Muscle layer of duodenum (tissue), 2 donors: ENCODE measurements at regions not wholly inside any gene's neighbourhood (a gene's known extent, or its start where the extent isn't known, plus 50 kb on each side); places are given as distances from the start of the nearest gene placed in this dataset.
"Not testable (repeated sequence)": the region's sequence is repeated elsewhere in the genome, so short reads cannot be mapped to it uniquely, and the experiment has no call there.

Source experiments
- H3K27ac ChIP-seq: one replicate; pipeline ENCODE4 v1.7.0; 2013; ENCODE audit warnings: mild to moderate bottlenecking, low read length
- H3K27me3 ChIP-seq: one replicate; pipeline ENCODE4 v1.7.0; 2013; ENCODE audit warnings: low read depth, mild to moderate bottlenecking, control low read depth, low read length
- H3K36me3 ChIP-seq, 2 donors: one replicate each; pipeline ENCODE4 v1.7.0; 2013; ENCODE audit warnings: low read length in 2 of 2, control low read depth in 1 of 2, mild to moderate bottlenecking in 1 of 2; ENCODE audit not compliant: insufficient read depth in 2 of 2, control insufficient read depth in 1 of 2
- H3K4me1 ChIP-seq, 2 donors: one replicate each; pipeline ENCODE4 v1.7.0; 2013; ENCODE audit warnings: low read length in 2 of 2, mild to moderate bottlenecking in 2 of 2, control low read depth in 1 of 2, moderate library complexity in 1 of 2; ENCODE audit not compliant: insufficient read depth in 2 of 2, control insufficient read depth in 1 of 2
- H3K4me3 ChIP-seq, 2 donors: one replicate each; pipeline ENCODE4 v1.7.0; 2013; ENCODE audit warnings: low read length in 2 of 2, low read depth in 1 of 2, mild to moderate bottlenecking in 1 of 2
- H3K9me3 ChIP-seq, 2 donors: one replicate each; pipeline ENCODE4 v1.7.0; 2013; ENCODE audit warnings: low read length in 2 of 2, control low read depth in 1 of 2, mild to moderate bottlenecking in 1 of 2; ENCODE audit not compliant: control insufficient read depth in 1 of 2
- donor health status: healthy.

DNA sequence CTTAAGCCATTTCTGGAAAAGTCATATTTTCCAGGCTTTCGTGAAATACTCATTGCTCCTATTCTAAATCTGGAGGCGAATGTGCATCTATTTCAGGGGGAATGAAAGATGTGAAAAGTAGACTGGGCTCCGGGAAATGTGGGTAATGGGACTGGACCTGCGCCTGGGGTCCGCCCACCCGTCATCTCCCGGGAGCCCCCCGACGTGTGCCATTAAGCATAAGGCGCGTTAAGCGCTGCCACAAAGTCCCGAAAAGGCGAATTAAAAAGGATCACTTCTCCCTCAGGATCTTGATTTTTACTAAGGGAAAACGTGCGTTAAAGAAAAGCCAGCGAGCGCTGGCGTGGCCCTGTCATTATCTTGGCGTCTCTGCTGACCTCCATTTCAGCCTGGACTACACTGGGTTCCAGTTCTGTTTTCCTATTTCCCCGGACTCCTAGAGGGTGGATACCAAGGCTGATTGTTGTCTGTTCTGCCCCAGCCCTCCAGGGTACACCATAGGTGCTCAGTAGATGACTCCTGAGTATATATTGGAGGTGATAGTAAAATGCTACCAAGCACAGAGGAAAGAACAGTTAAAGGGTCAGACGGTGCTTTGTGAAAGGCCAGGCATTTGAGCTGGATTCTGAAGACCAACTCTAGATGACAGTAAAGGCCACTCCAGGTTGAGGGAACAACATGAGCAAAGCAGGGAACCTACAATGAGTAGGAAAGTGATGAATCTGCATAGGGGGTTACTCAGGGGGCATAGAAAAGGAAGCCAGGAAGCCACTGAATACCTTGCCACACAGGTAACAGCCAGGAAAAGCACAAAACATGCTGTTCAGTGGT is 89.2 kb upstream of the ARID1B start:
- H3K36me3 ChIP-seq: peaks cover 0 to 7% of the 10 kb centered on the region in 2 donors
- H3K4me3 ChIP-seq: peak overlapping the region; percentile 76 to 78
- H3K27me3 ChIP-seq: no peaks in the 10 kb centered on the region
- H3K27ac ChIP-seq: peak overlapping the region; percentile 88
- H3K9me3 ChIP-seq: no peaks in the 10 kb centered on the region
- peaks cover 0 to 4% of the 10 kb centered on the region in 2 donors for H3K4me1 ChIP-seq

DNA sequence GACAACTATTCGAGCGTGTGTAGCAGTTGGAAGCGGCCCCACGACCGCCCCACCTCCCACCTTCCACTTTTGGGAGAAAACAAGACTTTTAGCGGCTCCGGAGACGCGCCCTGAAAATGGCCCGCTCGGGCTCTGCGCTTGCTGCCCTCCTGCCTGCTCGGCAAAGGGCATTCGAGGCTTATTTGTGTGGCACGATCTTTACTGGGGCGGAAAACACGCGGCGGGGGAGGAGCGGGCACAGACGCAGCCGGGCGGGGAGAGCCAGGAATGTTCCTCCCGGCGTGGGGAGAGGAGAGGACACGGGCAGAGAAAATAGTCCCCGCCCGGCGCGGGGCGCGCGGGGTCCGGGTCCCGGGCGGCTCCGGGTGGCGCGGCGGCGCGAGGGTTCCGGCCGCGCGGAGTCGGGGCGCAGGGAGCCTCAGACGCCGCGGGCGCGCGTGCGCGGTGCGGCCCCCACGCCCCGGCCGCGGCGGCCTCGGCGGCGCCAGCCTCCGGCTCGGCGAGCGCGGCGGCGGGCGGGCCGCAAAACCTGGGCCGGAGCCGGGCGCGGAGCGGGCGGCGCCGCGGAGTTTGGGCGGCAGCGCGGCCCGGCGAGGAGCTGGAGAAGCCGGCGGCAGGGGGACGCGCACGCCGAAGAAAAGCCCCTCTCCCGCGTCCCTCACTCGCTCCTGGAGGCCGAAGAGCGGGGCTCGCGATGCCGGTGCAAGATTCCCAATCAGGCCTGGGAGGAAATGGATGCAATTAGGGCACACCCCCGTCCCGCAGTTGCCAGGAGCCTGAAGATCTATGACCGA is 90.0 kb upstream of the ARID1B start:
- peak overlapping the region; percentile 76 to 92 for H3K4me3 ChIP-seq
- H3K27ac ChIP-seq: peak overlapping the region; percentile 98
- H3K9me3 ChIP-seq: no peaks in the 10 kb centered on the region
- H3K4me1 ChIP-seq: peaks cover 0 to 4% of the 10 kb centered on the region in 2 donors
- H3K36me3 ChIP-seq: peaks cover 0 to 7% of the 10 kb centered on the region in 2 donors
- no peaks in the 10 kb centered on the region for H3K27me3 ChIP-seq

DNA sequence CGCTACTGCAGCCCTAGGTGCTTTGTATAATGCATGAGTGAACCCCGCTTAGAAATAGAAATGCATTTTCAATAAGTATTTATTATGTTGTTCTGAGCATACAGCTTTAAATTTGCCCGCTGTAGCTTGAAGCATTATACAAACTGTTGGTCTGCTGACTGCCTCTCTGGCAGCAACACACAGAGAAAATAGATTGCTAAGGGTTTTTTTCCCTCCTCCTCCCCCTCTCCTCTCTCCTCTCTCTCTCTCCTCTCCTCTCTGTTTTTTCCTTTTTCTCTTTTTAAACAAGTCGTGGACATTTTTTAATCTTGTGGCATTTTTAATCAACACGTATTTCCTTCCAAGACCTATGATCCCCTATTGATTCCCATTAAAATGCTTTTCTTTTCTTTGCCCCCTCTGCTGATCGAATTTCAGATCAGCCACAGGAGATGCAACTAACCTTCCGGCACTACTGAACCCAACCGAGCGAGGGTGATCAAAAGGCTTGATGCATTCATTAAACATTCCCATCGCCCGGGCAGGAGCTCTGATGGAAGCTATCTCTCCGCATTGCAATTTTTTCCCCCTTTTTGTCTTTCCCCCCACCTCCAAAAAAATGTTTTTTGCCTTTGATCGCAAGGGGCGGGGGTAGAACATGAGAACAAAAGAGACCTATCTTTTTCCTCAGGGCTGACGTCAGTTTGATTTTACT is 90.7 kb upstream of the ARID1B start:
- Histone ChIP-seq H3K4me3 (peak overlapping the region; percentile 70 to 92), H3K9me3 (no peaks in the 10 kb centered on the region), H3K4me1 (peaks cover 0 to 4% of the 10 kb centered on the region in 2 donors), H3K27ac (peak overlapping the region; percentile 98), H3K36me3 (peaks cover 0 to 7% of the 10 kb centered on the region in 2 donors), H3K27me3 (no peaks in the 10 kb centered on the region)

DNA sequence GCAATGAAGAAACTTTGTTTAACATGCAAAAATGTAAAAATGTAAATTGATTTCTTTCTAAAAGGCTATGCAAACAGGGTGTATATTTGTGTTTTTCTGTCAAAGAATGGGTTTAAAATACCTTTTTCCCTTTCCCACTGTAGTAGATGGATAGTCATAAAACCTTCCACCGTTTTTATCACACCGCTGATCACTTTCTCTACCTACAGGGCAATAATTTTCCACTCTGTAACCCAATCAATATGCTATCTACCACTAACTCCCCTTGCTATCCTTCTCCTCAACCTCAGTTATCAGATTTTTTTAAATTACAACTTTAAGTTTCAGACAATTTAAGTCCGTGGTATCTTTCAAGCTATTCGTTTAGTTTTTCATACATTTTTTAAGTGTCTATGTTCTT is 91.4 kb upstream of the ARID1B start:
- peak overlapping the region; percentile 98 for H3K27ac ChIP-seq
- H3K4me3 ChIP-seq: peak overlapping the region; percentile 70 to 92
- peaks cover 0 to 4% of the 10 kb centered on the region in 2 donors for H3K4me1 ChIP-seq

DNA sequence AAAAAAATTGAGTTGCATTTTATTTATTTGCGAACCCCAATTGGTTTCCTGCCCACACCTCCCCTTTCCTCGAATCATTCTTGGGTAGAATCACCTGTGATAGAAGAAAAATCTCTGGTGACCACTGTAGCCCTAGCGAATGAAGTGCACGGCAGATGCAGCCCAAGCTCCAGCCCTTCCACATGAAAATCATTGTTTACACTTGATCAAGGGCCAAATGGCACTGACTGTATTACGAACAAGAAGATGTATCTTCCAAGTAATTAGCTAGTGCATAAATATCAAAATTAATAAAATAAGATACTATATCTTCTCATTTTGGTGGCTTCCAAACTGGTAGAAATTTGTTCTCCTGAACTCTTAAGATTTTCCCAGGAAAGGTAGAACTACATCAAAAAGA is 93.4 kb upstream of the ARID1B start:
- no peaks in the 10 kb centered on the region for H3K27me3 ChIP-seq
- no peaks in the 10 kb centered on the region for H3K9me3 ChIP-seq
- no peak overlapping the region for H3K27ac ChIP-seq
- H3K36me3 ChIP-seq: peaks cover 0 to 7% of the 10 kb centered on the region in 2 donors
- H3K4me1 ChIP-seq: peaks cover 0 to 4% of the 10 kb centered on the region in 2 donors
- no peak overlapping the region for H3K4me3 ChIP-seq

More for the DNA sequence above, 91.4 kb upstream of the ARID1B start:
- no peaks in the 10 kb centered on the region for H3K27me3 ChIP-seq
- H3K9me3 ChIP-seq: no peaks in the 10 kb centered on the region
- H3K36me3 ChIP-seq: peaks cover 0 to 7% of the 10 kb centered on the region in 2 donors

DNA sequence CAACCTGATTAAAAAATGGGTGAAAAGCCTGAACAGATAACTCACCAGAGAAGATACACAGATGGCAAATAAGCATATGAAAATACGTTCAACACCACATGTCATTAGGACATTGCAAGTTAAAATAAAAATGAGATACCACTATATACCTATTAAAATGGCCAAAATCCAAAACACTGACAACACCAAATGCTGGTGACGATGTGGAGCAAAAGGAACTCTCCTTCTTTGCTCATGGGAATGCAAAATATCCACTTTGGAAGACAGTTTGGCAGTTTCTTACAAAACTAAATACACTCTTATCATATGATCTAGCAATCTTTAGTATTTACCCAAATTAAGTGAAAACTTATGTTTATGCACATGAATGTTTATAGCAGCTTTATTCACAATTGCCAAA is 100.5 kb upstream of the ARID1B start:
- H3K9me3 ChIP-seq: no peaks in the 10 kb centered on the region
- no peak overlapping the region for H3K4me3 ChIP-seq
- no peaks in the 10 kb centered on the region for H3K4me1 ChIP-seq
- H3K36me3 ChIP-seq: no peaks in the 10 kb centered on the region
- no peak overlapping the region for H3K27ac ChIP-seq
- no peaks in the 10 kb centered on the region for H3K27me3 ChIP-seq

DNA sequence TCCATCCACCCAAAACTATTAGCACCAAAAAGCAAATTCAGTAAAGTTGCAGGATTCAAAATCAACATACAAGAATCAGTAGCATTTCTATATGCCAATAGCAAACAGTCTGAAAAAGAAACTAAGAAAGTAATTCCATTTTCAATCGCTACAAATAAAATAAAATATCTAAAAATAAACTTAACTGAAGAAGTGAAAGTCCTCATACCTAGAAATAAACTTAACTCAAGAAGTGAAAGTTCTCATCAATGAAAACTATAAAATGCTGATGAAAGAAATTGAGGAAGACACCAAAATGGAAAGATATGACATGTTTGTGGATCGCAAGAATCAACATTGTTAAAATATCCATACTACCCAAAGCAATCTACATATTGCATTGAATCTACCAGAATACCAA is 103.0 kb upstream of the ARID1B start:
- no peaks in the 10 kb centered on the region for H3K36me3 ChIP-seq
- H3K4me1 ChIP-seq: no peaks in the 10 kb centered on the region
- H3K9me3 ChIP-seq: no peaks in the 10 kb centered on the region
- H3K27me3 ChIP-seq: no peaks in the 10 kb centered on the region
- no peak overlapping the region for H3K27ac ChIP-seq
- H3K4me3 ChIP-seq: no peak overlapping the region

DNA sequence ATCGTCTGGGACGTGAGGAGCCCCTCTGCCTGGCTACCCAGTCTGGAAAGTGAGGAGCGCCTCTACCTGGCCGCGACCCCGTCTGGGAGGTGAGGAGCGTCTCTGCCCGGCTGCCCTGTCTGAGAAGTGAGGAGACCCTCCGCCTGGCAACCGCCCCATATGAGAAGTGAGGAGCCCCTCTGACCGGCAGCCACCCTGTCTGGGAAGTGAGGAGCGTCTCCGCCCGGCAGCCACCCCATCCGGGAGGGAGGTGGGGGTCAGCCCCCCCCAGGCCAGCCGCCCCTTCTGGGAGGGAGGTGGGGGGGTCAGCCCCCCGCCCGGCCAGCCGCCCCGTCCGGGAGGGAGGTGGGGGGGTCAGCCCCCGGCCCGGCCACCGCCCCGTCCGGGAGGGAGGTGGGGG is 107.1 kb upstream of the ARID1B start:
- H3K4me1 ChIP-seq, H3K27me3 ChIP-seq, H3K36me3 ChIP-seq, H3K27ac ChIP-seq, H3K4me3 ChIP-seq, H3K9me3 ChIP-seq: not testable (repeated sequence)

DNA sequence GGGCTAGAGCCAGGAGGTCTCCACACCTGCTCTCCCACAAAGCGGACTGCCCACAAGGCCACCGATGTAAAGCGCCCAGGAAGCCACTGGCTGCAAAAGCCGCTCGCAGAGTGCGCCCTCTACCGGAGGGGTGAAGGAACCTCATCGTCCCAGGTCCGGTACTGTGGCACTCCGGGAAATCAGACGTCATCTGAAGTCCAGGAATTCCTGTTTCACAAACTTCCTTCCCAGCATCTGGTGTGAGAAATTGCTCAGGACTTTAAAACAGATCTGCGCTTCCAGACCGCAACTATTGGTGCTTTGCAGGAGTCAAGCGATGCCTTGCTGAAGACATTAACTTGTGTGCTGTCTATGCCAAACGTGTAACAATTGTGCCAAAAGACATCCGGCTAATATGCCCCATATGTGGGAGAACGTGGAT is 115.1 kb upstream of the ARID1B start:
- no peaks in the 10 kb centered on the region for H3K9me3 ChIP-seq
- H3K27ac ChIP-seq: no peak overlapping the region
- H3K4me3 ChIP-seq: no peak overlapping the region
- no peaks in the 10 kb centered on the region for H3K4me1 ChIP-seq
- H3K36me3 ChIP-seq: no peaks in the 10 kb centered on the region
- no peaks in the 10 kb centered on the region for H3K27me3 ChIP-seq

DNA sequence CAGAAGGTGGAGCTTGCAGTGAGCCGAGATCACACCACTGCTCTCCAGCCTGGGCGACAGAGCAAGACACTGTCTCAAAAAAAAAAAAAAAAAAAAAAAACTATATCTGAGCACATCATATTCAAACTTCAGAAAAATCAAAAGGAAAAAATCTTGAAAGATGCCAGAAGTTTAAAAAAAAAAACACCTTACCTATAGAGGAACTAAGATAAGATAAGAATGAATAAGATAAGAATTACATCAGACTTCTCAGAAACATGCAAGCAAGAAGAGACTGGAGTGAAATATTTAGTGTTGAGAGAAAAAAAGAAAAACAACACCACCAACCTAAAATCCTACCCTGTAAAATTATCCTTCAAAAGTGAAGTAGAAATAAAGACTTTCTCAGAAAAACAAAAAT is 116.8 kb upstream of the ARID1B start:
- no peaks in the 10 kb centered on the region for H3K36me3 ChIP-seq
- H3K9me3 ChIP-seq: no peaks in the 10 kb centered on the region
- H3K27ac ChIP-seq: no peak overlapping the region
- no peaks in the 10 kb centered on the region for H3K4me1 ChIP-seq
- no peak overlapping the region for H3K4me3 ChIP-seq
- H3K27me3 ChIP-seq: no peaks in the 10 kb centered on the region

DNA sequence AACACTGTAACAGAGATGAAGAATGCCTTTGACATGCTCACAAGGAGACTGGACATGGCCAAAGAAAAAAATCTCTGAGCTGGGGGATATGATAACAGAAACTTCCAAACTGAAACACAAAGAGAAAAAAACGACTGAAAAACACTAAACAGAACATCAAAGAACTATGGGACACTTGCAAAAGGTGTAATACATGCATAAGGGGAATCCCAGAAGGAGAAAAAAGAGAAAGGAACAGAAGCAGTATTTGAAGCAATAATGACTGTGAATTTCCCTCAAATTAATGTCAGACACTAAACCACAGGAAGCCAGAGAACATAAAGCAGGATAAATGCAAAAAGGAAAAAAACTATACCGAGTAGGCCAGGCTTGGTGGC is 117.4 kb upstream of the ARID1B start:
- no peaks in the 10 kb centered on the region for H3K36me3 ChIP-seq
- H3K27ac ChIP-seq: no peak overlapping the region

More for the DNA sequence above, 117.4 kb upstream of the ARID1B start:
- no peak overlapping the region for H3K4me3 ChIP-seq
- no peaks in the 10 kb centered on the region for H3K4me1 ChIP-seq
- H3K27me3 ChIP-seq: no peaks in the 10 kb centered on the region
- no peaks in the 10 kb centered on the region for H3K9me3 ChIP-seq
